ENCODE measurements at regions not wholly inside any gene's neighbourhood (a gene's known extent, or its start where the extent isn't known, plus 50 kb on each side); places are given as distances from the start of the nearest gene placed in this dataset.

DNA sequence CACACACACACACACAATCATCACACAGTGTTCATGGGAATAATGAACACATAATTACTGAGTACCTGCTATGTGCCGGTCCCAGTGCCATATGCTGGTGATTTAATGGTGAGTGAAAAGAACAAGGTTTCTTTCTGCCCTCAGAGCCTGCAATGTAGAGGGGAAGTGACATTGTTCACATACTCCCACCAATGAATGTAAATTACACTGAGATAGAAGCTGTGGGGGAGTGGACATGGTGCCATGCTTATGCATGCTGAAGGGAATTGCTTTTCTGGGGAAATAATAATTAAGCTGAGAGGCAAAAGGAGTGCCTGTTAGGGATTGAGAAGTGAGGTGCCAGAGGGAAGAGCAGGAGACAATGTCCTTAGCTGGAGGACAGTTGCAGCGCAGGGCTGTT lies 175.1 kb downstream of the MFSD1 start:
- TF ChIP-seq, protein P1, sequence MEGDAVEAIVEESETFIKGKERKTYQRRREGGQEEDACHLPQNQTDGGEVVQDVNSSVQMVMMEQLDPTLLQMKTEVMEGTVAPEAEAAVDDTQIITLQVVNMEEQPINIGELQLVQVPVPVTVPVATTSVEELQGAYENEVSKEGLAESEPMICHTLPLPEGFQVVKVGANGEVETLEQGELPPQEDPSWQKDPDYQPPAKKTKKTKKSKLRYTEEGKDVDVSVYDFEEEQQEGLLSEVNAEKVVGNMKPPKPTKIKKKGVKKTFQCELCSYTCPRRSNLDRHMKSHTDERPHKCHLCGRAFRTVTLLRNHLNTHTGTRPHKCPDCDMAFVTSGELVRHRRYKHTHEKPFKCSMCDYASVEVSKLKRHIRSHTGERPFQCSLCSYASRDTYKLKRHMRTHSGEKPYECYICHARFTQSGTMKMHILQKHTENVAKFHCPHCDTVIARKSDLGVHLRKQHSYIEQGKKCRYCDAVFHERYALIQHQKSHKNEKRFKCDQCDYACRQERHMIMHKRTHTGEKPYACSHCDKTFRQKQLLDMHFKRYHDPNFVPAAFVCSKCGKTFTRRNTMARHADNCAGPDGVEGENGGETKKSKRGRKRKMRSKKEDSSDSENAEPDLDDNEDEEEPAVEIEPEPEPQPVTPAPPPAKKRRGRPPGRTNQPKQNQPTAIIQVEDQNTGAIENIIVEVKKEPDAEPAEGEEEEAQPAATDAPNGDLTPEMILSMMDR (conservative IDR thresholded peaks at IDR 0.05; ENCODE audit: low read length), result no peak
- TF ChIP-seq EZH2phosphoT487 (IDR thresholded peaks at IDR 0.05; ENCODE audit: borderline replicate concordance, low read depth, low read length), result no peak

All from OCI-LY7 (cell line).